GM18517 (cell line): ENCODE measurements at regions not wholly inside any gene's neighbourhood (a gene's known extent, or its start where the extent isn't known, plus 50 kb on each side); places are given as distances from the start of the nearest gene placed in this dataset.
"Not testable (repeated sequence)": the region's sequence is repeated elsewhere in the genome, so short reads cannot be mapped to it uniquely, and the experiment has no call there.

Source experiments
- ATAC-seq: cut with Tn5 transposase; IDR thresholded peaks from one replicate; pipeline ENCODE4 v1.9.1; 2021; ENCODE audit warnings: mild to moderate bottlenecking, moderate library complexity; ENCODE audit not compliant: unreplicated experiment

- not testable (repeated sequence) for ATAC-seq
Measured at GRCh38 chr3:17812328-17812727, 69.9 kb upstream of the TBC1D5 start.

- no peak for ATAC-seq
Measured at GRCh38 chr3:17811646-17812045, 69.2 kb upstream of the TBC1D5 start.

- ATAC-seq, result no peak
Measured at GRCh38 chr3:17810759-17811158, 68.3 kb upstream of the TBC1D5 start.

- no peak for ATAC-seq
Measured at GRCh38 chr3:17808994-17809393, 66.6 kb upstream of the TBC1D5 start.

GRCh38 chr3:17806876-17807275 is 64.4 kb upstream of the TBC1D5 start:
- no peak for ATAC-seq

- ATAC-seq, result no peak
Measured at GRCh38 chr3:17806201-17806600, 63.8 kb upstream of the TBC1D5 start.

- ATAC-seq, result no peak
Measured at GRCh38 chr3:17805461-17805940, 63.1 kb upstream of the TBC1D5 start.

- peak; percentile 71 for ATAC-seq
Measured at GRCh38 chr3:17802950-17803349, 60.5 kb upstream of the TBC1D5 start.

GRCh38 chr3:17801131-17801530 is 58.7 kb upstream of the TBC1D5 start:
- no peak for ATAC-seq

- no peak for ATAC-seq
Measured at GRCh38 chr3:17800232-17800631, 57.8 kb upstream of the TBC1D5 start.

GRCh38 chr3:17799312-17799711 is 56.9 kb upstream of the TBC1D5 start:
- ATAC-seq, result no peak

GRCh38 chr3:17798000-17798399 is 55.6 kb upstream of the TBC1D5 start:
- no peak for ATAC-seq

GRCh38 chr3:17795711-17796110 is 53.3 kb upstream of the TBC1D5 start:
- no peak for ATAC-seq

- ATAC-seq, result no peak
Measured at GRCh38 chr3:17795280-17795679, 52.8 kb upstream of the TBC1D5 start.

GRCh38 chr3:17793542-17794195 is 51.2 kb upstream of the TBC1D5 start:
- ATAC-seq, result no peak
